ENCODE measurements at regions not wholly inside any gene's neighbourhood (a gene's known extent, or its start where the extent isn't known, plus 50 kb on each side); places are given as distances from the start of the nearest gene placed in this dataset.
"Not testable (repeated sequence)": the region's sequence is repeated elsewhere in the genome, so short reads cannot be mapped to it uniquely, and the experiment has no call there.

DNA sequence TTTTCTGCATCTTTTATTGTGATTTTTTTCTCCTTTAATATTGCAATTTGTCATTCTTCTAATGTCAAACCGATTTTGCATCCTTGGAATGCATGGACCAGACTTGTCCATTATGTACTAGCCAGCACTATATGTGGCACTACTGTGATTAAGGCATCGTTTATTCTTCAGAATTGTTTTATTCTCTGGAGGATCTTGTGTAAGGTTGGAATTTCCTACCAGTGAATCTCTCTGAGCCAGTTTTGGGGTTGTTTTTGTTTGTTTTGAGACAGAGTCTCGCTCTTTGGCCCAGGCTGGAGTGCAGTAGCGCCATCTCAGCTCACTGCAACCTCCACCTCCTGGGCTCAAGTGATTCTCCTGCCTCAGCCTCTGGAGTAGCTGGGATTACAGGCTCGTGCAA is 58.5 kb downstream of the IGLL5 start:
- DNase-seq, result no peak

GRCh38 chr22:22948651-22949571 is 61.3 kb downstream of the IGLL5 start:
- no peak for DNase-seq

GRCh38 chr22:22949953-22950352 is 62.3 kb downstream of the IGLL5 start:
- no peak for DNase-seq

DNA sequence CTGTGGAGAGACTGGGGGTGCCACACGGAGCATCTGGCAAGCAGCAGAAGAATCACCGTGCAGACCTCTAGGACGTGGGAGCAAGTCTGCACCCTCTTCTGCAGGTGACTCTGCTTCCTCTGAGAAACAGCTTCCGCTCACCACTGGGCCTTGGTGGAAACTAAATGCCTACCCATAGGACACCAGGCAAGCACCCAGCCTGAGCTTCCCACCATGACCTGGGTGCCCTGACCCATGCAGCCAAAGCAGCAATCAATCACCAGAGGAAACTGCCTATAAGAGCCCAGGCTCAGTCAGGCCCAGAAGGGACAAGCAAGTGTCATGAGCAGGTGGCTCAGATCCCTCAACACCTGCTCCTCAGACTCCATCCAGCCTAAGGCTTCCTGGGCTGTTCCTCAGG is 63.4 kb downstream of the IGLL5 start:
- no peak for DNase-seq

DNA sequence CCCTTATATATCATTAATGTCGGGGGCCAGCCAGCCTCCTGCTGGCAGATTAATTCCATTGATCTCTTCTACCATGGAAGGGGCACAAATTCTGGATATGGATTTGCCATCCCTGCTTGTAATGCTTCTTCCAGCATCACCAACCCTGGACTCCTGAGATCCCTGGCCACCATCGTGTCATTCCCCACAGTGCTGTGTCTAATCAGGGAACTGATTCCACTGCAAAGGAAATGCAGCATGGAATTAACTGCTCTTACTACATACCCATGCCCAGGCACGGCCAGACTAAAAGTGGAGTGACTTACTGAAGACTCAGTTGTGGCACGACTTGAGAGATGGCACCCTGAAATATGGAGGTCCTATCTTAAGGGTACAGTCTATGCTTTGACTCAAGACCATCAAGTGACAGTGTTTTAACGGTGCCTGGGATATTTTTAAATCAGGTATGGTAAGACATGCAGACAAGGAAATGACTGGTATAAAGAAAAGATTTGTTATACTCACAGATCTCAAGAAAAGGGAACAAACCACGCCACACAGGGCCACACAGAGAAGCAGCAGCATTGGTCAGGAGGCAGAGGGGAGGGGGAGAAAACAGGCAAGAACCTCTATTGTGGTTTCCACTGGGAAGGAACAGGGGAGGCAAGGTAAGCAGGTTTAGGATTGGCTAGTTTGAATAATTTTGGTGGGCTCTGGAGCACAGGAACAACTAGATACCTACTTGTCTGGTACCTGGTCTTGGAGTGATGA is 65.1 kb downstream of the IGLL5 start:
- peak; percentile 27 for DNase-seq

- no peak for DNase-seq
Measured at GRCh38 chr22:22953791-22954190, 66.2 kb downstream of the IGLL5 start.

GRCh38 chr22:22954656-22955055 is 67.0 kb downstream of the IGLL5 start:
- peak; percentile 78 for DNase-seq

DNA sequence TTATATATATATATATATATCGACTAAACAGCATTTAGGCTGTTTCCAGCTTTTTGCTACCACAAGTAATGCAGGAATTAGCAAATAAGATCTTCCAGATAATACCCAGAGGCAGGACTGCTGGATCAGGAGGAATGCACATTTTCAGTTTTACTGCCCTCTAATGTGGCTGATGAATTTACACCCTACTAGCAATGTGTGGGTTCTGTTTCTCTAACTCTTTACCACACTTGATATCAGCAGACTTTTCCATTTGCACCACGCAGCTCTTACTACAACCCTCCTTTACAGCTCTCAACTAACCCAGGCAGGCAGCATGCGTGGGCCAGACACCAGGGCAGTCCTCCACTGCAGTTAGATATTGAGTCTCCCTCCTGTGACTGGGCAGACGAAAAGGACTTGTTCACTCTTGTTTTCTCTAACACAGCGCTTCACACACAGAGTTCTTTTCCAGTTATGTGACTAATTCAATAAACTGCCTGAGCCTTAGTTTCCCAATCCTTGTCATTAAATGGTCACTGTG is 67.7 kb downstream of the IGLL5 start:
- peak; percentile 27 for DNase-seq

- DNase-seq, result peak; percentile 88
Measured at GRCh38 chr22:22955866-22956535, 68.4 kb downstream of the IGLL5 start.

DNA sequence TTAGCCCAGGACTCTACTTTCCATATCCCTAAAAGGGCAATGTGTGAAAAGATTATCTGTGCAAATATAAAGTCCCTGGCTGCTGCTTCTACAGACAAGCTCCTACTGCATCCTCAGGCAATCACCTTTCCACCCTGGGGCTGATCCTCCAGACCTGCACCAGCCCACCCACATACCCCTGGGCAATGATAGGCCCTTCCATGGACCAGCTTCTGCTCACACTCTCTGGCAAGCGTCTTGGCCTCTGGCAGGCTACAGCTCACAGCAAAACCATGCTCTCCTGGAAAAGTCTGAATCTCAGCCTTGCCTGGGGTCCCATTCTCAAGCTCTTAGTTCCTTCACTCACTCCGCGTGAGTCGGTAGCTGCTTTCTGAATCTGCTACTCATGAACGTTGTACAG is 69.5 kb downstream of the IGLL5 start:
- DNase-seq, result no peak

GRCh38 chr22:22958621-22959020 is 71.0 kb downstream of the IGLL5 start:
- DNase-seq, result no peak

DNA sequence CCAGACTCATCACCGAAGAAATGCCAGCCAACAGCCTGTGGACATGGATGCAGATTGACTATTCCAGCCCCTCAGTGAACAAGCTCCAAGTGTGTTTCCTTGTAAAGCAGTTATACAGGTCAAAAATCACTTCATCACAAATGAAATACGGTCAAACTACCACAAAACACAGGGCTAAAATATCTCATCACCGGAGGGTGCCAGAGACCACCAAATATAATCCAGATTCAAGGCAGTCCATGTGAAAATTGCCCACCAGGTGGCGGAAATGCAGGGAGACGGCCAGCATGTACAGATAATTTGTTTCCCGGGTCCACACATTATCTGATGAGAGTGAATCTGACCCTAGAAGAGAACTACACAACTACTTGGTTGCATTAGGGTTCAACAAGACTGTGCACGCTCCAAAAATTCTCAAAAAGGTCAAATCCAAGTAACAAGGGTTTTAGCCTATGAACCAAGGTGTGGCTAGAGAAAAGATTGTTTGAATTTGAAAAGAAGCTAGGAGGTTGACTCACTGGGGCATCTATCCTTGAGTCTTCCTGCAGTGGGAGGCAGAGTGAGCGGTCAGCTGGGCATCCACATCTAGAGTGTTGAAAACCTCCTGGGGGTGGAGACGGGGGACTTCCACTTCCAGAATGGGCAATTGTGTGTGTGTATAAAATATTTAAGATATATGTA is 71.7 kb downstream of the IGLL5 start:
- peak; percentile 90 for DNase-seq

DNA sequence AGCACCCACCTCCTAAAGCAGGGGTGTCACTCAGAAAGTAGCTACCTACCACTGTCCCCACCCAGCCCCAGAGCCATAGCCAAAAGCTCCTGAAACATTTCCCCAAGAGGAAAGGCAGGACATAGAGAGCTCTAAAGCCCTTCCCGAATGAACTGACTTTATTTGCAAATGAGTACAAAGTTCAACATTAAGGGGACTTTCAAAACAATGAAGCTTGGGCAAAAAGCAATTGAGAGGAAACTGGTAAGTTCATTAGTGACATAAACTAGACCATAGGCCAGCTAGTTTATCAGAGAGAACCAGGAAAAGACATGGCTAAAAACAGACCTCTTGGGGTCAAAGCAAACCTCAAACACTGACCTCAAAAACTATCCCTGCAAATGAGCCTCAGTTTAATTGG is 72.7 kb downstream of the IGLL5 start:
- DNase-seq, result no peak

GRCh38 chr22:22961574-22961973 is 74.0 kb downstream of the IGLL5 start:
- no peak for DNase-seq

DNA sequence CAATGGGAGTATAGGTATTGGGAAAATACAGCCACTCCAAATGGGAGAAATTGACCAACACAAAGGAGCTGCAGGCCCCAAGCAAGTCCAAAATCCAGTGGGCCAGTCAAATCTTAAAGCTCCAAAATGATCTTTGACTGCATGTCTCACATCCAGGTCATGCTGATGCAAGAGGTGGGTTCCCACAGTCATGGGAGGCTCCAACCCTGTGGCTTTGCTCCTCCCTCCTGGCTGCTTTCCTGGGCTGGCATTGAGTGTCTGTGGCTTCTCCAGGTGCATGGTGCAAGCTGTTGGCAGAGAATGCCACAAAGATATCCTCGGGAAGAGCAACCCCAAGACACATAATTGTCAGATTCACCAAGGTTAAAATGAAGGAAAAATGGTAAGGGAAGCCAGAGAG is 80.8 kb downstream of the IGLL5 start:
- DNase-seq, result no peak

DNA sequence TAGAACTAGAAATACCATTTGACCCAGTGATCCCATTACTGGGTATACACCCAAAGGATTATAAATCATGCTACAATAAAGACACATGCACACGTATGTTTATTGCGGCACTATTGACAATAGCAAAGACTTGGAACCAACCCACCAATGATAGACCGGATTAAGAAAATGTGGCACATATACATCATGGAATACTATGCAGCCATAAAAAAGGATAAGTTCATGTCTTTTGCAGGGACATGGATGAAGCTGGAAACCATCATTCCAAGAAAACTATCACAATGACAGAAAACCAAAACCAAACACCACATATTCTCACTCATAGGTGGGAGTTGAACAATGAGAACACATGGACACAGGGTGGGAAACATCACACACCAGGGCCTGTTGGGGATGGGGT is 85.0 kb downstream of the IGLL5 start:
- DNase-seq, result not testable (repeated sequence)

- no peak for DNase-seq
Measured at GRCh38 chr22:22973336-22973735, 85.7 kb downstream of the IGLL5 start.

DNA sequence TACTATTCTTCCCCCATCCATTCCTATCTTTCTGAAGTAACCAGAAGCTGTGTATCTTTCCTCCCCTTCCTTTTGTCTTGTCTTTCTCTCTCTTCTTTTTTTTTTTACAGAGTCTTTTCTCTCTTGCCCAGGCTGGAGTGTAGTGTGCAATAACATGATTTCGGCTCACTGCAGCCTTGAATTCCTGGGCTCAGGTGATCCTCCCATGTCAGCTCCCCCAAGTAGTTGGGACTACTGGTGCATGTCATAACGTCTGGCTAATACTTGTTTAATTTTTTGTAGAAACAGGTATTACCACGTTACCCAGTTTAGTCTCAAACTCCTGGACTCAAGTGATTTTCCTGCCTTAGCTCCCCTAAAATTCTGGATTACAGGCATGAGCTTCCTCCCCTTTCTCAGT is 86.5 kb downstream of the IGLL5 start:
- no peak for DNase-seq

- DNase-seq, result no peak
Measured at GRCh38 chr22:22974795-22975580, 87.4 kb downstream of the IGLL5 start.

- DNase-seq, result no peak
Measured at GRCh38 chr22:22976033-22976922, 88.7 kb downstream of the IGLL5 start.

All from hematopoietic multipotent progenitor cell treated with erythropoietin and hydrocortisone succinate and interleukin-3 and kit ligand, for 4 days (in vitro differentiated cells).